HG02938 (cell line): ENCODE measurements at regions not wholly inside any gene's neighbourhood (a gene's known extent, or its start where the extent isn't known, plus 50 kb on each side); places are given as distances from the start of the nearest gene placed in this dataset.

Source experiments
- ATAC-seq: cut with Tn5 transposase; IDR thresholded peaks from one replicate; pipeline ENCODE4 v1.9.1; 2021; ENCODE audit warnings: mild to moderate bottlenecking, moderate library complexity; ENCODE audit not compliant: unreplicated experiment

DNA sequence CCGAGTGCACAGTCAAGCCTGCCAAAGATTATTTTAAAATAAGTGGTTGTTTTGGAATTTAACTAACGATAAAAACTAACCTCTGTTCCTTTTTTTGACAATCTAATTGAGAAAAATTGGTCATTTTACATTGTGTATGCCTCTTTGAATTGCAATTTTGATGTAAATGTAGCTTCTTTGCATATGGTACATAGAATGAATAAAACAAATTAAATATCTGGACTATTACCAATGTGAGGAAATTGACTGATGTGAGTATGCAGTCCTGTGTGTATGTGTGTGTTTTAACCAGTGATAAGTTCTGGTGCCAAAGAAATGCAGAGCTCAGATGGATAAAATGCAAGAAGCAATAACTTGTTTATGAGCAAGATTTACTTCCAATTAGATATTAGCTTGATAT, 281.3 kb upstream of the ZP4 start:
- ATAC-seq, result no peak

DNA sequence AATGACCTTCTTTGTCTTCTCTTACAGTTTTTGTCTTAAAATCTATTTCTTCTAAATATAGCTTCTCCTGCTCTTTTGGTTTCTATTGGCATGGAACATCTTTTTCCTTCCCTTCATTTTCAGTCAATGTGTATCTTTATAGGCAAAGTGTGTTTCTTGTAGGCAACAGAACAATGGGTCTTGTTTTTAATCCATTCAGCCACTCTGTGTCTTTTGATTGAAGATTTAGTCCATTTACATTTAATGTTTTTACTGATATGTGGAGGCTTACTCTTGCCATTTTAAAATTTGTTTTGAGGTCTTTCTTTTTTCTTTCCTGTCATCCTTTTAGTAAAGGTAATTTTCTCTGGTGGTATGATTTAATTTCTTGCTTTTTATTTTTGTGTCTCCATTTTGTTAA, 271.2 kb upstream of the ZP4 start:
- ATAC-seq, result no peak

DNA sequence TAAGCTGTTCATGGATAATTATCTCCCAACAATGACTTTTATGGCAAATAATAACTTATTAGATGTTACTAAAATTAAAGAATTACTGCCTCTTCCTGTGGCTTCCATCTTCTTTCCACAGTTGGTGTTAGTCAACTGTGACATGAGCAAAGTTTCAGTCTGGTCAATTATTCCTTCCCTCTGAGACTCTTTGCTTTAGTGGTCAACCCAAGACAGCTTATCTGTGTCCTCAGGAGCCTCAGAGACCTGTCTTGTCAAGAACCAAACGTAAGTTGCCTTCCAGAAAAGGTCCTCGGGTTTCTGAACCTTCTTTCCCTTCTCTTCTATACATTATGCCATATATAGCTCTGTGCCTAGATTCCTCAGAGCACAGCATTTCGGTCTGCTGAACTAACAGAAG, 263.2 kb upstream of the ZP4 start:
- ATAC-seq, result no peak

DNA sequence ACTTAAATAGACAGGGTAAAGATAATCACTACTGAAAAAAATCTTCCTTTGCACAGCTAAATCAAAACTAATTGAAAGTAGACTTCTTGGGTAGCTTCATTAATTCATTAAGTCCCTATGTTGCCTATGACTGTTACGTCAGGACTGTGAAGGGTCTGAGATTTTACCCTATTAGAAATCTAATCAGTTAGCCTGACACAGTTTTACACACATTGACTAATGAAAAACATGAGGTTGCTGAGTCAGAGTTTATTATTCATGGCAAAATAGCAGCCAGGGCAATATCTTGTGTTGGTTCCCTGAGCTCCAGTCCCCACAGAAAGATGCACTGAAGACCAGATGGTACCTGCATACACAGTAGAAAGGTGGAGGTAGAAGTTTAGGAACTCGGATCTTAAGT, 262.5 kb upstream of the ZP4 start:
- no peak for ATAC-seq

DNA sequence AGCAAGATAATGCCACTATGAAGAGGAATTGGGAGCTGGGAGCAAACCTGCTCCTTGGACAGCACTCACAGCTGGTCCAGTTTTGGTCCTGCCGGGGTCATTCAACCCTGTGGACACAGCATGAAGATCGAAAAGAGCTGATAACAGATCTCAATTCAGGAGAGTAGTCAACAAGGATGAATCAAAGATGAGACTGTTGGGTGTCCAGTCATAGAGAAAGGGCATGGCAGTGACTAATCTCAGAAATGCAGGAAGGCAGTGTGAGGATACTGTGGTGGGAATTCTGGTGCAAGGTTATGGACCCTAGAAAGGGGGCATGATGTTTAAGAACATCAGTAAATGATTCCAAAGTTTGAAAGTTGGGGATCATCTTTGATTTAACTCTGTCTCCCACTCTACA, 261.4 kb upstream of the ZP4 start:
- ATAC-seq, result no peak

DNA sequence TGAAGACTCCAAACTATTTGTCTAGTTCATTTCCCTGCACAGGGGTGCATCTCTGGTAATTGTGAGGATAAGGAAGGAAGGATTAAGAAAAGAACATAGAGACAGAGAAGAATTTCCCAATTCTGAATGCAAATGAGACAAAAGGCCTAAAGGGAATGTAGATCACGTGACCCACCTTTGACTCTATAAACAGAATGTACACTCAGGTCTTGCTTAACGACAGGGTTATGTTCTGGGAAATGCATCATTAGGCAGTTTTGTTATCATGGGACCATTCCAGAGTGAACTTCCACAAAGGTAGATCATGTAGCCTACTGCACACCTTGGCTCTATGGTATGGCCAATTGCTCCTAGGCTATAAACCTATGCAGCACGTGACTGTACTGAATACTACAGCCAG, 252.3 kb upstream of the ZP4 start:
- ATAC-seq, result no peak

DNA sequence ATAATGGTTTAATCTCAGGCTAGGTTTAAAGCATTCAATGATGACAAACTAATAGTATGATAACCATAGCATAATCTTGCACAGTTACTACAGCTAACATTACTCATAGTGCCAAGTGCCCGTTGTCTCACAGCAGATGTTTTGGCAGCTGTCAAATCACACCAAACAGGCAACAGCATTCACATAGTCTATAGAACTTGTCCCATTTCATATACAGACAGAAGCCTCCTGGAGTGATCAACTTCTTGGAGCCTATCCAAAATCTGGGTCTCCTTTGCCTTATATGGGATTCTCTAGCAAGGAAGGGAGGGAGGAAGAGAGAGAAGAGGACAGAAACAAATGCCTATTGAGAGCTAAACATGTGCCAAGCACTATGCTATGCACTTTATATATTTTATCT, 250.6 kb upstream of the ZP4 start:
- no peak for ATAC-seq

DNA sequence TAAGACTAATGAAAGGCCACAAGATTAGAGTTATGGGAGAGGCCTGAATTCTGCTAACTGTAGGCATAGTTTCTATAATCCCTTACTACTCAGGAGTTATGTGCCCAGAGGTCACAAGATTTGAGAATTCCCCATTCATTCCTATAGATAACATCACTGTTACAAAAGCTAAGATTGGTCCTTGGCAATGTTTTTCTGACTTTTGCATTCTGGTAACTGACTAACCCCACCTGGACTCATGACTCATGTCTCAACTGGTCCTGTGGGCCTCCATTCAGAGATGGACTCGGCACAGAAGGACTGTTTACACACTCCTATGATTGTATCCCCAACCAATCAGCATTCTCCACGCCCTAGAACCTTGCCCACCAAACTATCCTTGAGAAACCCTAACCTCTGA, 249.0 kb upstream of the ZP4 start:
- no peak for ATAC-seq

DNA sequence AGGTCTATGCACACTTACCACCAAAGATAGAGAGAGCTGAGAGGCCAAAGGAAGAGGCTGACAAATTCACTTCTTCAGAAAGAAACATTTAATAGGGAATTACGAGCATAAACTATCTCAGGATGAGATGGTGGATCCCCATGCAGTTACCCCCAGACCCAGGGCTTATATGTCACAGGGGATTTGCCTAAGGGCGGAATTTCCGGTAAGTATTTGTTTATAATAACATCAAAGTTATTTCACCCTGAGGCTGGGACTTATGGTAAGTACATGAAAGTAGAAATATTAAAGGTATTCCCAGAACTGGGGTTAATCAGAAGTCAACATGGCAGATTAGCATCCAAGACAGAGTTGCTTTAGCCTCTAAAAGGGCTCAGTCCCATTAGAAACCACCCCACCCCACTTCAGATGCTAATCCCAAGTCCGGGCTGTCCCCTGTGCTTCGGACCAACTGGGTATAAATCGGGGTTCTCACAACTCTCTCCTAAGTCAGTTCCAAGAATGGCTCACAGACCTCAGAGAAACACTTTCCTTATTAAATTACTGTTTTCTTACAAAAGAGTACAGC, 247.4 kb upstream of the ZP4 start:
- no peak for ATAC-seq

DNA sequence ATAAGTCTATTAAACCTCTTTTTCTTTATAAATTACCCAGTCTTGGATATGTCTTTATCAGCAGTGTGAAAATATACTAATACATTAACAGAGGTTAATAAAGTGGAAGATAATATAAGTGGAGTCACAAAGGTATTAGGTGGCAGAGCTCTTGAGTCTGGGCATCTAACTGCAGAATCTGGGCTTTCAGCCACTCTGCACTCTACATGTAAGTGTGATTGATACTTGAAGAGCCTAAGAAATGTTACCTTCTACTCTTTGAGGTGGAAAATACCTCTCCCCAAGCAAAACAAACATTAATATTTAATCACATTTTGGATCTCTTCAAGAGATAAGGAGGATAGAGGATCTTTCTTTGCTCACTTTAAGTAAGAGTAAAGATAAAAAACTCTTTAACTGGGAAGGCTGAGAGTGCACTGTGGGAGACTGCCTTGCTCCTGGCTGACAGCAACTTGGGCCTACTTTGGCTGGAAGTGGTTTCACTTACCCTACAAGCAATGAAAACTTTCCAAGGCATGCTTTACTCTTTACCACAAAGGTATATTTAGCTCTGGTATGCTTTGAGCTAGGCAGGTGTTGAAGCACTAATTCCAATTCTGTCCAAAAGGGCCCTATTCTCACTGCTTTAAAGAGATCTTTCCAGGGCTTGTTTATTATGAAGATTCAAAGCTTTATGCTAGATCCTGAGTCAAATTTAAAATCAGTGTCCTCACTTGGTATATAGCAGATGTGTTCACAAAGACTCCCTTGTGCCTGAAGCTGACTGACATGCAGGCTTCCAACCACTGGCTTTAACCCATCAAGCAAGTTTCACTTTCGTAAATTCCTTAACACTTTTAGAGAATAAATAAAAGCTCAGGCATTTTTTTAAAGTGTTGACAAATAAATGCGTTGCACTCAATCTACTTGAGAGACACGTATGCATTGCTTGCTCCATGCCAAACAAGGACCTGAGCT, 245.3 kb upstream of the ZP4 start:
- no peak for ATAC-seq

DNA sequence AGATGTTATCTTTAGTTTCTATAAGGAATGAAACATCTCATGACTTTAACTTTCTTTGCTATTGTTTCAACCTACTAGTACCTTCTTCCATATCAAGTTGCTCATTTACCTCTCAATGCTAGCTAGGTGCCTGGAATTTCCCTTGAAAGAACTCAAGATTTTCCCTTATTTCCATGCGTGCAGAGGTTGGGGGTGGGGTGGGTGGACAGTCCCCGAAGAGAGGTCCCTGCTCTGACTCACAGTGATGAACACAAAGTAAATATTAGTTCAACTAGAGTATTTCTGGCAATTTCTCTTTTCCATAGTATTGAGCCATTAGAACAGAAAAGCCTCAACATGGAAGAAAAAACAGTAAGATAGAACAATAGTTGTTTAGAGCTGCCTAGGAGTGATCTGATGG, 239.0 kb upstream of the ZP4 start:
- ATAC-seq, result no peak

DNA sequence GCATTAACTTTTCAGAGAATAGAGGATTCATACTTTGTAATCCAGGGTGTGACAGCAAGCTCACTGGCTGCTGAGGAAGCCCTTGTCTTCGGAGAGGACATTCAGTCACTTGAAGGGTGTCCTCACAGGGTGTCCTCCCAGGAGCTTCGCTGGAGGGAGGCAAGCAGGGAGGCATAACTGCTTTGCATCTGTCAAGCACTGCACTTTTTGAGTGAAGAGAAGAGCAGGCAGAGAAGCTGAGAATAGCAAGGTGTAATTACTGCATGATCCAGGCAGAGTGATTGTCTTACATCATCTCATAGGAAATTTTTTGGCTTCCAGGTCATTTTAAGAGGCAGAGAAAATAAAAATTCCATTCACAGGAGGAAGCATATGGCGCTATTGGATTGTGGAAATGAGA, 232.5 kb upstream of the ZP4 start:
- no peak for ATAC-seq

DNA sequence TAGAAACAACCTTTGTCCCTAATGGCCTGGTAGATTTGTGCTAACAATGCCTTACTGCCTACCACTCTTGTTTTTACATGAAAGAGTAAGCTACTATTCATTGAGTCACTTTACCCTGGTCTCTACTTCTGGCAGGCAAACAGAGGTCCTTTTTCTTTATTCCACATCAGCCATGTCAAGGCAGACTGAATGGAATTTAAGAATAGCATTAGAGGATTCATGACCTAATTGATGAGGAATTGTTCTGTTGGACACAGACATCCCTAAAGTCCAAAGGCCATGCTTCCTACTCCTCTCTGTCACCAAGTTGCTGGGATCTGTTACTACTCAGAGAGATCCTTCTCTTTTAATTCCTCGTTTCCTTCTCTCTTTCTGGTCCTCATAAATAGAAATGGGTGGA, 229.1 kb upstream of the ZP4 start:
- ATAC-seq, result no peak

DNA sequence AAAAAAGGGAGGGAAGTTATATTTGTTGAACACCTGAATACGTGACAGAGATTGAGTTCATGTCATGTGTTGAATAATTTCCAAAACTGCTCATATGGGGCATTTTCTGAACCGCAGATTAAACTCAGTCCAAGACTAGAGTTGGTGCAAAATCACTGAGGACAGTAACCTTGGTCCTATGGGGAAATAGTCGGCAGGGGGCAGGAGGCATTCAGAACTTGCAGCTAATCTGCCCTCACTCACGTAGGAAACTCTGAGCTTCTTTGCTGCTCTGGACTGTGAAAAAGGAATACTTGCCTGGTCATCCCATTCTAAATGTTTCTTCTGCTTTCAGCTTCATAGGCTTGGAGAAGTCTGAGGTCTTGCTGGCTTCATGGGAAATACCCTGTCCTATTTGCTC, 228.3 kb upstream of the ZP4 start:
- ATAC-seq, result no peak

DNA sequence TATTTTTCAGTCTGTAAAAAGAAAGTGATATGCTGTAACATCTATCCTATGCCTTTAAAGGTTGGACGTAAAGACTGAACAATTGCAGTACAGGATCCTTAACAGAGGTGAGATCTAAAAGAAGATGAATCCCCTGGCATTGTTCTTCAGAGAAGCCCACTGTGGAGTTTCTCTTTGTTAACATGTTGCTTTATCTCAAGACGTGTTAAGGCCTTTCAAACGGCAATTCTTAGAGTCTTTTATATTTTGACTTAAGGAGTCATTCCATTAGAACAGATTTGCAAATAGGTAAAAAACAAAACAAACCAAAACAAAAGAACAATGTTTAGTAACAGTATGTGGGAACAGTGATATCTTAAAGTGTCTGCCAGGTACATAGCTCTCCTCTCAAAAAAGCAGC, 225.1 kb upstream of the ZP4 start:
- no peak for ATAC-seq

DNA sequence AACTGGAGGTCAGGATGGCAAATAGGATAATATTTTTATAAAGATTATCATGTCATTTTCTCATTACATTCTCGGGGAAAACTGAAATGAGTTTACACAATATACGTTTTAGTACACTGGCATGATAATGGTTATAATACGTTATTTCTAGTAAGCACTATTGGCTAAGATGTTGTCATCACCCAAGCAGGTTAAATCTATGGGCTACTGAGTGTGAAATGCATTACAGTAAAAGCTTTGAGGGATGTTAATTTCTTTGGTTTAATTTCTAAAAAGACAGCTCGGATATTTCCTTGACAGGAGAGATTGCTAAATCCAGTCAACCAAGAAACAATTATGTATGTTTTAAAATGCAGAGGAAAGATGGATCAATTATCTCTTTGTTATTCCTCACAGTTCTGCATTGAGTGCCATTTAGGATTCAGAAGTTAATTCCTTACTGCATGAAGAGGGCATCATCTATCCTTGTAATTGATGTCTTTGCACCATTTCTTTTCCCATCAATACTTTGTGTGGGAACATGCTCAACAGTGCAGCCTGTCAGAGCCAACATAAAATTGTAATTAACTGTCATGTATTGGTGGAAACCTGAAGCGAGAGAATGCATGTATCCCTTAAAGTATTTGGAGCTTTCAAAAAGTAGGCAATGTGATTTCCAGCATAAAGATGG, 222.4 kb upstream of the ZP4 start:
- ATAC-seq, result no peak

DNA sequence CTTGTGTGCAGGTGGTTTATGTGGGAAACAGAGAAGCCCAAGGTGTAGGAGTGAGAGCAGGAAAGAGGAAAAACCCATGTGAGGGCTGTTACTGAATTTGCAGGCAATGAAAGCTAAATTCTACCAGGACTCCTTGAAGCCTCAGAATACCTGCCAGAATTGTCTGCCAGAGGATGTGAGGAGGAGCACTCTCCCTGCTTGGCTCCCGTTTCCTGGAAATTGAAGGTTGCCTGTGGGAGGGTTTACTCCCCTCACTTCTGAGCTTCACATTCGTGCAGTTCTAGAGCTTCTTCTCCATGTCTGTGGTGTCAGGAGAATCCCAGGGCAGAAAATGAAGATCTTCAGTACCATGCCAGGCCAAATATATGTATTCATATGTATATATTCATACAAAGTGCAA, 220.8 kb upstream of the ZP4 start:
- ATAC-seq, result no peak

DNA sequence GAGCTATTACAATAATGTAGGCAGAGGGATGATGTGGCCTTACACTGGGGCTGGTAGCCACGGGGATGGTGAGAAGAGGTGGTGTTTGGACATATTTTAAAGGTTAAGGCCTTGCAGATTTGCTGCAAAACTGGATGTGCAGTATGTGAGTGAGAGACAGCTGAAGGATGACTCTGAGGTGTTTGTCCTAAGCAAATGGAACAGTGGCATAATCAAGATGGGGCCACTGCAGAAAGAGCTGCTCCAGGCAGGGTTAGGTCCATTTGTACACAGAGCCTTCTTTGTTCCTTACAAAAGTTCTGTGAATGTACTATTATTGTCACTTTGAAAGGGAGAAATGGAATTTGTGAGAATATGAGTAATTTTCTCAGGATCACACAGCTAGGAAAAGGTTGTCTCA, 220.4 kb upstream of the ZP4 start:
- no peak for ATAC-seq

DNA sequence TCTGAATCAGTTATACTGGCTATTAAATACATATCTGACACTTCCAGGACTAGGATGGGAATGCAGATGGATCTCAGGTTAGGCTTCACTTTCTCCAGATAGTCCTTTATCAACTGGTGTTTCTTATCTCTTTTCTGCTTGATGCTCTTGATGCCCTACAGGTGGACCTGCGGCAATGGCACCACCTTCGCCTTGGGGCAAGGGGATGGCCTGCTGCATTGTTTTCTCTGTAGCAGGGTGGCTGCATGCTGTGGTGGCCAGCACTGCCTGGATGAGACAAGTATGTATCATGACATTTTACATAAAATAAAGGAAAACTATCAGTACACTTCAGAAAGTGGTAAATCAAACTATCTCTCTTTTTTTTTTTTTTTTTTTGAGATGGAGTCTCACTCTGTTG, 217.7 kb upstream of the ZP4 start:
- no peak for ATAC-seq

DNA sequence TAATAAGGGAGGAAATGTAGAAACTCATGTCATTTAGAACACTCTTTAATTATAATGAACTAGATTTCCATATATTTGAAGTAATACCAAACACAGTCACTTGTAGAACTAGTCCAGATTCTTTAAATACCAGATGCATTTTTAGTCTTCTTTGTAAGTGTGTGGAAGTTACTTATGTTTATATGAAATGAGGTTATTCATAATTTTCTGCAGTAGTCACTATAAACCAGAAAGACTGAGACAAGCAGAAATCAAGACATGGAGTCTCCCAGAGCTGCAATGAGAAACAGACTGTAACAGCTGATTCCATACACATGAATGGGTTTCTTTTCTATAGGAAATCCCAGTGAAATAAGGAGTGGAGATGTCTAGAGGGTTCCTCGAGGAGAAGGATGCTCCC, 216.6 kb upstream of the ZP4 start:
- no peak for ATAC-seq

DNA sequence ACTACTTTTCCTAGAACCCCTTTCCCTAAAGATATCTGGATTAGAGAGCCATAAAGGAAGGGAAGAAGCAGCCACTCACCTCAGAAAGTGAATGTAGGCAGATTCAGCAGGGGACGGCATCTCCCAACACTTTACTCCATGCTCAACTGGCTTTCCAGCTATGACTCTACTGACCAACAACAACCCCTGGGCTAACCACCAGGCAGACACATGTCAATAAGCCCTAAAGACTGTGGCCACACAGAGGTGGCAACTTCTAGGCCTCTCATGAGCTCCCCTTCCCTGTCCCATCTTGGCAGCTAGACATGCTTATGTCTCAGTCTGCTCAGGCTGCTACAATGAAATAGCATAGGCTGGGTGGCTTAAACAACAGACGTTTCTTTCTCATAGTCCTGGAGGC, 214.0 kb upstream of the ZP4 start:
- no peak for ATAC-seq

DNA sequence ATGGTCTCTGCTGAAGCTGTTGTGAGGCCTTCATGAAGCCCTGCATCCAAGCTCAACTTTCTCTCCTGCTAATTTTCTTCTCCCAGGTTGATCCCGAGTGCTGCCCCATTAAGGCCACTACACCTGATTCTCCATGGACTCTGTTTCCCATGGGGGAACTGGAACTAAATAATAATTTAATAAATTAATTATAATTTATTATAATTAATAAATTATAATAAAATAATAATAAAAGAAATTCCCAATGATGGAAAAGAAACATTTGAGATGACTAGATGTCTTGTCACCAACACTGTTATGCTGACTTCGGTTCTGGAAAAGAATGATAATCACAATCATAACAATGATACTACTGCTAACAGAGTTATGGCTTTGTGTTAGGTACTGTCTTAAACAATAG, 211.2 kb upstream of the ZP4 start:
- no peak for ATAC-seq
